Upper lobe of left lung (tissue), 6 donors: ENCODE measurements at regions not wholly inside any gene's neighbourhood (a gene's known extent, or its start where the extent isn't known, plus 50 kb on each side); places are given as distances from the start of the nearest gene placed in this dataset.

Experiments
- ATAC-seq, 2 donors: fragments of 200-7000 bp; cut with Tn5 transposase; one replicate each; pipeline ENCODE4 v1.9.1; 2022; ENCODE audit warnings: mild to moderate bottlenecking in 2 of 2, moderate library complexity in 2 of 2; ENCODE audit not compliant: low FRiP score in 2 of 2
- DNase-seq, 2 donors: peaks; one replicate each; pipeline ENCODE4 v3.0.0-alpha.2; 2019 to 2020
- H3K27ac ChIP-seq, 4 donors: fragments of 200-600 bp; sonication (generic); one replicate each; pipeline ENCODE4 v1.5.1; 2016 to 2019
- H3K27me3 ChIP-seq, 4 donors: fragments of 200-600 bp; sonication (generic); one replicate each; pipeline ENCODE4 v1.5.1; 2017 to 2019
- H3K36me3 ChIP-seq, 4 donors: fragments of 200-600 bp; sonication (generic); one replicate each; pipeline ENCODE4 v1.5.1; 2016 to 2019
- H3K4me1 ChIP-seq, 4 donors: fragments of 200-600 bp; sonication (generic); one replicate each; pipeline ENCODE4 v1.5.1; 2018 to 2019
- H3K4me3 ChIP-seq, 4 donors: fragments of 200-600 bp; sonication (generic); one replicate each; pipeline ENCODE4 v1.5.1; 2017 to 2019; ENCODE audit warnings: mild to moderate bottlenecking in 2 of 4, moderate library complexity in 1 of 4
- H3K9me3 ChIP-seq, 4 donors: fragments of 200-600 bp; sonication (generic); one replicate each; pipeline ENCODE4 v1.5.1; 2018 to 2019
- EP300 ChIP-seq, 4 donors: sonication (generic); formaldehyde crosslinking; IDR thresholded peaks; one replicate each; pipeline ENCODE4 v1.5.1; 2017; ENCODE audit warnings: antibody characterized with exemption in 4 of 4, control low read depth in 2 of 4
- POLR2A ChIP-seq, 4 donors: fragments of 450-650 bp; IDR thresholded peaks; one replicate each; pipeline ENCODE4 v1.5.1; 2016 to 2017; ENCODE audit warnings: antibody characterized with exemption in 4 of 4, mild to moderate bottlenecking in 2 of 4
- POLR2AphosphoS5 ChIP-seq, 2 donors: sonication (generic); formaldehyde crosslinking; IDR thresholded peaks; one replicate each; pipeline ENCODE4 v1.5.1; 2017; ENCODE audit warnings: antibody characterized with exemption in 2 of 2
- WGBS, 2 donors: methylation state at CpG; one replicate each; pipeline ENCODE4 v1.1.5; 2017 to 2018; 5-methylcytosine and 5-hydroxymethylcytosine counted together
- TF ChIP-seq, protein P1 (sequence below), 6 experiments: fragments of 450-650 bp in 4 of 6; fragments of 200-600 bp in 2 of 6; sonication (generic) in 2 of 6; IDR thresholded peaks; one replicate each; pipeline ENCODE4 v1.5.1; 2016 to 2019; ENCODE audit warnings: antibody characterized with exemption in 6 of 6
- donor health status: DM: no; HTN: no; CAD: no; lungs with moderate emphysema.
- donor health status: DM: no; HTN: yes; CAD: no; lungs with severe emphysema.

DNA sequence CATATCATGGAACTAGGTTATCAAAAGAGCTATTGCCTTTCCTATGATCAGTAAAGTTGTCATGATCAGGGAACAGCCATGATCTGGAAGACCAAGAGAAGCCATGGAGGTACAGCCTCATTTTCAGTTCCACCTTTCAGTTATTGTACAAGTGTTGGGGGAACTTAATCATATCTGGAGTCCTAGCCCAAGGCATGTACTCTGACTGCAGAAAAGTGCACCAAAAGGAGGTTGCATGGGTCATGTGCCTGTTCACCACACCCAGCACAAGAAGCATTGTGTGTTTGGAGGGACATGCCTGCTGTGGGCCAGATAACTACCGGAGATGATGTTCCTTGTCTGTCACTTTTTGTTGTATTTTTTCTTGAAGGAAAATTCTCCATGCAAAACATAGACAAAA is 185.8 kb upstream of the MAN1A1 start:
- no peak overlapping the region for H3K4me3 ChIP-seq
- no peaks in the 10 kb centered on the region for H3K4me1 ChIP-seq
- ATAC-seq (no peak), DNase-seq (no peak)
- TF ChIP-seq, protein P1, sequence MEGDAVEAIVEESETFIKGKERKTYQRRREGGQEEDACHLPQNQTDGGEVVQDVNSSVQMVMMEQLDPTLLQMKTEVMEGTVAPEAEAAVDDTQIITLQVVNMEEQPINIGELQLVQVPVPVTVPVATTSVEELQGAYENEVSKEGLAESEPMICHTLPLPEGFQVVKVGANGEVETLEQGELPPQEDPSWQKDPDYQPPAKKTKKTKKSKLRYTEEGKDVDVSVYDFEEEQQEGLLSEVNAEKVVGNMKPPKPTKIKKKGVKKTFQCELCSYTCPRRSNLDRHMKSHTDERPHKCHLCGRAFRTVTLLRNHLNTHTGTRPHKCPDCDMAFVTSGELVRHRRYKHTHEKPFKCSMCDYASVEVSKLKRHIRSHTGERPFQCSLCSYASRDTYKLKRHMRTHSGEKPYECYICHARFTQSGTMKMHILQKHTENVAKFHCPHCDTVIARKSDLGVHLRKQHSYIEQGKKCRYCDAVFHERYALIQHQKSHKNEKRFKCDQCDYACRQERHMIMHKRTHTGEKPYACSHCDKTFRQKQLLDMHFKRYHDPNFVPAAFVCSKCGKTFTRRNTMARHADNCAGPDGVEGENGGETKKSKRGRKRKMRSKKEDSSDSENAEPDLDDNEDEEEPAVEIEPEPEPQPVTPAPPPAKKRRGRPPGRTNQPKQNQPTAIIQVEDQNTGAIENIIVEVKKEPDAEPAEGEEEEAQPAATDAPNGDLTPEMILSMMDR (IDR thresholded peaks at IDR 0.05), result no peak
- TF ChIP-seq POLR2A (IDR thresholded peaks at IDR 0.05), result no peak
- TF ChIP-seq POLR2AphosphoS5 (IDR thresholded peaks at IDR 0.05), result no peak
- no peak for TF ChIP-seq EP300 (IDR thresholded peaks at IDR 0.05)
- H3K27ac ChIP-seq, result no peak overlapping the region
- WGBS, 2 donors, result 73 to 96% methylated on average over 1 of the region's 1 CpG
- H3K27me3 ChIP-seq, result no peaks in the 10 kb centered on the region
- no peaks in the 10 kb centered on the region for H3K9me3 ChIP-seq
- no peaks in the 10 kb centered on the region for H3K36me3 ChIP-seq

DNA sequence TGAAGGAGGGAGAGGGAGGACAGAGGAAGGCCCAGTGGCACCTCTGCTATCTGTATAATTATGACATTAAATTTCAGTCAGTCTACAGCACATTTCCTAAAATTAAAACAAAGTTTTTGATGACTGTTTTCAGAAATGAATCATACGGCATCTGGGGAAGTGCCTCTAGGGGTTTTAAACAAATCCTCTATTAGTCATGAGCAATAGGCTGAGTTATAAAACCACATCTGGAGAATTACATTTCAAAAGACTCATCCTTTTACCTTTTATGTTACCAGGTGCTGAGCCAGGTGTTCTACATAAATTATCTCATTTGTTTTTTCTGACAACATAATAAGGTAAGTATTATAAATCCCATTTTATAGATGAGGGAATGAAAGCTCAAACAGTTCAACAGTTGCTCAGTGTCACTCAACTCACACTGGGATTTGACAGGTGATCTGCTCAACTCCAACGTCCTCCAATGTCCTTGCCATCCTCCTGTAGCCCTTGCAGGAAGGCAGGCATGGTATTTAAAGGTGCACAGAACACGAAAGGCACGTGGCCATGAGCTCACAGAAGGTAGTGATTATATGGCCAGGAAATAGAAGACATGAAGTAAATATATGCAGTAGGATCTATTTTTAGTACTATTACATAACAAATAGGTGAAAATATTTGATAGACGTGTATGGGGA is 184.2 kb upstream of the MAN1A1 start:
- no peaks in the 10 kb centered on the region for H3K4me1 ChIP-seq
- 35 to 56% methylated on average over 5 of the region's 5 CpGs for WGBS, 2 donors
- DNase-seq (no peak), ATAC-seq (peak in 1 of 2 donors; percentile 64)
- H3K9me3 ChIP-seq, result no peaks in the 10 kb centered on the region
- H3K27me3 ChIP-seq, result no peaks in the 10 kb centered on the region
- TF ChIP-seq POLR2AphosphoS5 (IDR thresholded peaks at IDR 0.05) (no peak), EP300 (IDR thresholded peaks at IDR 0.05) (no peak), POLR2A (IDR thresholded peaks at IDR 0.05) (no peak)
- TF ChIP-seq, protein P1 (IDR thresholded peaks at IDR 0.05), result no peak
- H3K4me3 ChIP-seq, result no peak overlapping the region
- no peaks in the 10 kb centered on the region for H3K36me3 ChIP-seq
- H3K27ac ChIP-seq, result no peak overlapping the region

DNA sequence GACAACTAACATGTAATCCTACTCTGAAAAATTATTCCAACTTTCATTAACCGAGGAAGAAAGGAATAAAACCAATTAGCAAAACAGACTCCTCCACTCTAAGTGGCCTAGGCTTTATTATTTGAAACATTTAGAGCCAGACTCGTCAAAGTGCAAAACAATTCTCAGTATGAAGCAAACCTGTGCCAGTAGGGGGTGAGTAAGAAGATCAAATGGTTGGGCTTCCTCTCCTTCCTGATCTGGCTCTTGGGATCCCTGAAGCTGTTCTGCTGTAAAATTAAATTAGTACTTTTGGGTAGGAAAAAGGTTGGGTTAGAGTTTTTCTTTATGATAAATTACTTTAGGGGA is 177.6 kb upstream of the MAN1A1 start:
- WGBS, 2 donors, result 49 to 62% methylated on average over 2 of the region's 2 CpGs
- no peaks in the 10 kb centered on the region for H3K36me3 ChIP-seq
- no peak overlapping the region for H3K27ac ChIP-seq
- ATAC-seq (no peak), DNase-seq (no peak)
- no peak for TF ChIP-seq POLR2A (IDR thresholded peaks at IDR 0.05)
- TF ChIP-seq, protein P1 (IDR thresholded peaks at IDR 0.05), result no peak
- no peak for TF ChIP-seq POLR2AphosphoS5 (IDR thresholded peaks at IDR 0.05)
- no peak for TF ChIP-seq EP300 (IDR thresholded peaks at IDR 0.05)
- H3K9me3 ChIP-seq, result no peaks in the 10 kb centered on the region
- H3K4me1 ChIP-seq, result no peaks in the 10 kb centered on the region
- no peaks in the 10 kb centered on the region for H3K27me3 ChIP-seq
- H3K4me3 ChIP-seq, result no peak overlapping the region

DNA sequence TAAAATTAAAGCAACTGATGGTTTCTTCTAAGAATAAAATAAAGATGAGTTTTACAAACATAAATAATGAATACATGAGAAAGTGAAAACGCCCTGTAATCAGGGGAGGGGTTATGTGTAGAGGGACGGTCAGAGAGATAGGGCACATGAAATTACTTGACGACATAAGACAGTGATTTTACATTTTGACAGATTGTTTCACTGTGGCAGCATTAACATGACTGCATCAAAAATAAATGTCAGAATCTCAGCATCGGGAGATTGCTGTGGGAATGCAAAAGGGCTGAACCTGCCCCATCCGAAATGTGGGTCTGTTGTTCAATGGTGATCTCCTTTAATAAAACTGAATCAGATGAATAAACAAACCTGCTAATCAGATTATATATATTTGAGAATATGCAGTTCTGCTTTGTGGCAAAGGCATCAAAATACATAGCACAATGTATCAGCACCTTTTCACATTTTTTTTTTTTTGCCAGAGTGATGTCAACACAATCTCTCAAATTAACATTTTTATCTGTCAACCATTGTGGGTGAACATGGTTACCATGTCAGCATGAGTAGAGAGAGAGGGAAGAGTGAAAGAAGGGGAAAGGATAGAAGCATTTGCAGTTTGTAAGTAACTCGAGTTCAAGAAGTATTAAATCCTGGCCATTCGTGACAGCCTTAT is 177.1 kb upstream of the MAN1A1 start:
- no peaks in the 10 kb centered on the region for H3K4me1 ChIP-seq
- no peak for DNase-seq
- no peak overlapping the region for H3K4me3 ChIP-seq
- 84 to 85% methylated on average over 7 of the region's 7 CpGs for WGBS, 2 donors
- H3K27me3 ChIP-seq, result no peaks in the 10 kb centered on the region
- no peaks in the 10 kb centered on the region for H3K36me3 ChIP-seq
- no peaks in the 10 kb centered on the region for H3K9me3 ChIP-seq
- H3K27ac ChIP-seq, result no peak overlapping the region
- ATAC-seq, result no peak
- TF ChIP-seq, protein P1 (IDR thresholded peaks at IDR 0.05), result no peak
- no peak for TF ChIP-seq POLR2A (IDR thresholded peaks at IDR 0.05)
- TF ChIP-seq POLR2AphosphoS5 (IDR thresholded peaks at IDR 0.05), result no peak
- TF ChIP-seq EP300 (IDR thresholded peaks at IDR 0.05), result no peak

DNA sequence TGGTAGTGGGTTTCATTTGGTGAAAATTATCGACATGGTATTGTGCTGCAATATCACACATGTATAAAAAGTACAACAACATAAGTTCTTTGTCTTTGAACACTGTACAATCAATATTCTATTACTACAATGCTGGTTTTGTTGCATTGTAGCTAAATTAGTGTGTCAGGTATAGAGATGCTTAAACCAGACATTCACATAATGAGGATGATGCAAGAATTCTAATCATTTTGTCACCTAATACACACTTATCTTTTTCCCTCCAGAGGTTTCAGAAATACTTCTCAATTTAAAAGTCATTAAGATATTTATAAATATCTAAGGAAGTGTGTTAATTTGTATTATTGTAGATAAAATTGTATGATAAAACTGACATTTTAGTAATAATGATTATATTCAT is 174.8 kb upstream of the MAN1A1 start:
- no peak overlapping the region for H3K4me3 ChIP-seq
- H3K4me1 ChIP-seq, result no peaks in the 10 kb centered on the region
- DNase-seq (no peak), ATAC-seq (no peak)
- no peaks in the 10 kb centered on the region for H3K27me3 ChIP-seq
- TF ChIP-seq EP300 (IDR thresholded peaks at IDR 0.05) (no peak), POLR2AphosphoS5 (IDR thresholded peaks at IDR 0.05) (no peak), POLR2A (IDR thresholded peaks at IDR 0.05) (no peak)
- TF ChIP-seq, protein P1 (IDR thresholded peaks at IDR 0.05), result no peak
- H3K27ac ChIP-seq, result no peak overlapping the region
- no peaks in the 10 kb centered on the region for H3K36me3 ChIP-seq
- WGBS, 2 donors, result 90% methylated on average over 1 of the region's 1 CpG
- H3K9me3 ChIP-seq, result no peaks in the 10 kb centered on the region
